ENCODE measurements at regions not wholly inside any gene's neighbourhood (a gene's known extent, or its start where the extent isn't known, plus 50 kb on each side); places are given as distances from the start of the nearest gene placed in this dataset.

GRCh38 chr10:133008196-133008595 is 65.8 kb upstream of the CFAP46 start:
- CTCF ChIA-PET = no interaction called here
- no peak overlapping the region for H3K27ac ChIP-seq
- TF ChIP-seq CTCF (conservative IDR thresholded peaks at IDR 0.05; ENCODE audit: low read depth) = no peak
- POLR2A ChIA-PET (ENCODE audit: low non-redundant PET) = no interaction called here
- DNase-seq (ENCODE audit: low spot score) = no peak

- H3K27ac ChIP-seq = no peak overlapping the region
- no peak for DNase-seq (ENCODE audit: low spot score)
- no peak for TF ChIP-seq CTCF (conservative IDR thresholded peaks at IDR 0.05; ENCODE audit: low read depth)
- ChIA-PET POLR2A (ENCODE audit: low non-redundant PET) (no interaction called here), CTCF (no interaction called here)
Measured at GRCh38 chr10:133007360-133007858, 65.0 kb upstream of the CFAP46 start.

GRCh38 chr10:133006806-133007205 is 64.4 kb upstream of the CFAP46 start:
- TF ChIP-seq CTCF (conservative IDR thresholded peaks at IDR 0.05; ENCODE audit: low read depth) = no peak
- ChIA-PET CTCF (no interaction called here), POLR2A (ENCODE audit: low non-redundant PET) (no interaction called here)
- DNase-seq (ENCODE audit: low spot score) = no peak
- no peak overlapping the region for H3K27ac ChIP-seq

GRCh38 chr10:133006202-133006601 is 63.8 kb upstream of the CFAP46 start:
- ChIA-PET CTCF (no interaction called here), POLR2A (ENCODE audit: low non-redundant PET) (no interaction called here)
- H3K27ac ChIP-seq = no peak overlapping the region
- no peak for DNase-seq (ENCODE audit: low spot score)
- no peak for TF ChIP-seq CTCF (conservative IDR thresholded peaks at IDR 0.05; ENCODE audit: low read depth)

GRCh38 chr10:133004478-133004877 is 62.1 kb upstream of the CFAP46 start:
- no peak overlapping the region for H3K27ac ChIP-seq
- no peak for DNase-seq (ENCODE audit: low spot score)
- no peak for TF ChIP-seq CTCF (conservative IDR thresholded peaks at IDR 0.05; ENCODE audit: low read depth)
- POLR2A ChIA-PET (ENCODE audit: low non-redundant PET) = no interaction called here
- CTCF ChIA-PET = no interaction called here

- no peak for TF ChIP-seq CTCF (conservative IDR thresholded peaks at IDR 0.05; ENCODE audit: low read depth)
- H3K27ac ChIP-seq = no peak overlapping the region
- DNase-seq (ENCODE audit: low spot score) = no peak
- POLR2A ChIA-PET (ENCODE audit: low non-redundant PET) = no interaction called here
- CTCF ChIA-PET = no interaction called here
Measured at GRCh38 chr10:133003188-133003587, 60.8 kb upstream of the CFAP46 start.

GRCh38 chr10:133002685-133003084 is 60.3 kb upstream of the CFAP46 start:
- POLR2A ChIA-PET (ENCODE audit: low non-redundant PET) = no interaction called here
- CTCF ChIA-PET = no interaction called here
- H3K27ac ChIP-seq = no peak overlapping the region
- no peak for TF ChIP-seq CTCF (conservative IDR thresholded peaks at IDR 0.05; ENCODE audit: low read depth)
- DNase-seq (ENCODE audit: low spot score) = no peak
